IPS-11a (cell line): ENCODE measurements at regions not wholly inside any gene's neighbourhood (a gene's known extent, or its start where the extent isn't known, plus 50 kb on each side); places are given as distances from the start of the nearest gene placed in this dataset.

Experiments used
- H3K4me3 ChIP-seq: one replicate; pipeline ENCODE4 v1.5.1; 2013; ENCODE audit warnings: low read depth, low read length, control low read depth

DNA sequence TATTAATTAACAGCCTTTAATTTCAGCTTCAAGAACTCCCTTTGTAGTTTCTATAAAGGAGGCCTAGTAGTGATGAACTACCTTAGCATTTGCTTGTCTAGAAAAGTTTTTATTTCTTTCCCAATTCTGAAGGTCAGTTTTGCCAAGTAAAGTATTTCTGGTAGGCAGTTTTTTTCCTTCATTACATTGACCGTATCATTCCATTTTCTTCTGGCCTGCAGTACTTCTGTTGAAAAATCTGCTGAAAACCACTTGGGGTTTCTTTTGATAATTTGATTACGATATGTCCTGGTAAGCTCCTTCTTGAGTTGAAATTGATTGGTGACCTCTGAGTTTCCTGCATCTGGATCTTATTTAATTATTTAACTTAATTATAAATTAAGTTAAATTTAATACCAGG lies 691.8 kb downstream of the TSN start:
- H3K4me3 ChIP-seq: no peak overlapping the region

DNA sequence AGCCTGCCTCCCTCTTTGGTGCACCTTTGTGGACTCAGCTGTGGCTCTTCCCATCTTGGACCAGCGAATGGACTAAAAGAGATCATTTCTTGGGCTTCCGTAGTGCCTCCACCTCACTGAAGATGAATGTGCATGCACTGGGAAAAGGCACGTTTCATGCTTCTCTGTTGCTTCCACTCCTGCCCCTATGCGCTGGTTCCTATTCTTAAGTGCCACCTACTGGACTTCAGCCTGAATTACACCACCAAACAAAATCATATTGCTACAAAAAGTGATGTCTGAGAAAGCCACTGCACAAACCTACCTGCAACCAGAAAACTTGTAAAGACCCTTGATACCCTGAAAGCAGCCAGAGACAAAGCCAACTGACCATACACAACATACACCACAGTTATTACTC lies 695.6 kb downstream of the TSN start:
- H3K4me3 ChIP-seq: no peak overlapping the region

DNA sequence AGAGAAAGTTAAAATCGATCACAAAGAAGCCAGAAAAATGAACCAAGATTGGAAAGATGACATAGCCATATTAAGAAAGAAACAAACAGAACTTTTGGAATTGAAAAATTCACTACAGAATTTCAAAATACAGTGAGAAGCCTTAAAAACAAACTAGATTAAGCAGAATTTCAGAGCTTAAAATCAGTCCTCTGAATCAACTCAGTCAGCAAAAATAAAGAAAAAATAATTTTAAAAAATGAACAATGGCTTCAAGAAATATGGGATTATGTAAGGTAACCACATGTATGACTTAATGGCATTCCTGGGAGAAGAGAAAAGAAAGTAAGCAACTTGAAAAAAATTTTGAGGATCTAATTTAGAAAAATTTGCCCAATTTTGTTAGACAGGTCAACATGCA lies 696.2 kb downstream of the TSN start:
- no peak overlapping the region for H3K4me3 ChIP-seq

DNA sequence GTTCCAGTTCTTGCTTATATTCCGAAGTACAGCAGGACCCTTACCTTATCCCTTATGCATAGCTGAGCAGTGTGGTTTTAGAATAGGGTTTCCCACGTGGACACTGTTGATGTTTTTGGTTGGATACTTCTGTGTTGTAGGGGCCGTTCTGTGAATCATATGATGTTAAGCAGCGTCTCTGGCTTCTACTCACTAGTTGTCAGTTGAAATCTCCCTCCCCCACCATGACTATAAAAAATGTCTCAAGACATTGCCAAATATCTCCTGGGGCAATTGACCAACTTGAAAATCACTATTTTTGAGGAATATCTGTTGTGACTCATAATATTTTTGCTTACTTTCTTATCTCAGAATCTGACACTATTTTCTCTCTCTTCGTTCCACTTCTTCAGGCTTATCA lies 713.7 kb downstream of the TSN start:
- H3K4me3 ChIP-seq: no peak overlapping the region

DNA sequence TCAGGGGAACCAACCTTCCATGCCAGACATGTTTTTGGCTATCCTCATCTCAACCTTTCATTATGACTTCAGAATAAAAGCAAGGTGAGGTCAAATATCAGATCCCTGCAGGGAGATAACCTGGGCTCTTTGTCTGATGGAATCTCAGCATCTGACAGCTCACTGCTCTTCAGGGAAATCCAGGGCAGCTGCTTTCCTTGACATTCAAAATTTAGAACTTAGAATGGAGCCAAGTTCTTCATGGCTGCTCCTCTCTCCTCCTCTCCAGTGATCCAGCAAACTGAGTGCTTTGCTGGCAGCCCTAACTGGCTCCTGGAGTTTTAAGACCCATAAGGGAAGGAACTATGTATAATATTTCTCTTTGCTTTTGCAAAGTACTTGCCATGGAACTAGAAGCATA lies 716.3 kb downstream of the TSN start:
- no peak overlapping the region for H3K4me3 ChIP-seq

DNA sequence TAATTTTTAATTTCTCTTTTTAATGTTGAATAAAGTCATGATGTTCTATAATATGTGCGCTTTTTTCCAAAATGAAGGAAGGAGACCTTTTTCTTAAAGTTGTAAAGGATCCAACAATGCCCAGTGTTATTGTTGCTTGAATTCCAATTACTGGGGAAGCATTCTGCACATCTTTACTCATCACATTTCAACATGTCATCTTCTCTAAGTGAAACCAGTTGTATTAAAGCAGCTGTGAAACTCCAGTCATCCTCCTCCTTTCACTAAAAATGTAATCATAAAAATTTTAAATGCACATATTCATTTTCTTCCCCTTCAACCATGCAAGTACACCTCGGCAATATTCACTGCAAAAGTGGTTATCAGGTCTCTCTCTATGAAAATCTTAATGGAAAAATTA lies 722.7 kb downstream of the TSN start:
- no peak overlapping the region for H3K4me3 ChIP-seq

DNA sequence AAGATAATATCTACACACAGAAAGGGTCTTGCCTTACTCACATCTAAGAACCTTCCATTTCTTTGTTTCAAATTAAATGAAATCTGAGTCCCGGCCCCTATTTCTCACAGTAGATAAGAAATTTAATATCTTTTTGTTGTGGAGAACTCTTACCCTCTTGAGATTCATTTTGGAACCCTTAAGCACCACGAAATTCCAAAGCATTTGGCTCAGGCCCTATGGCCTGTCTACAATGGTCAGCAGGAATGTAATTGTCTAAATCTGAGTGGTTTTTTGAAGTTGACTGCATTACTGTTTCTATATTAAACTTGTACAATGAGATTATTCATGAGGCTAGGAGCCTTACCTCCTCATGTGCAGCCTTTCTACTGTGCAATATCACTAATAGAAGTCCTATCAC lies 723.3 kb downstream of the TSN start:
- H3K4me3 ChIP-seq: no peak overlapping the region

DNA sequence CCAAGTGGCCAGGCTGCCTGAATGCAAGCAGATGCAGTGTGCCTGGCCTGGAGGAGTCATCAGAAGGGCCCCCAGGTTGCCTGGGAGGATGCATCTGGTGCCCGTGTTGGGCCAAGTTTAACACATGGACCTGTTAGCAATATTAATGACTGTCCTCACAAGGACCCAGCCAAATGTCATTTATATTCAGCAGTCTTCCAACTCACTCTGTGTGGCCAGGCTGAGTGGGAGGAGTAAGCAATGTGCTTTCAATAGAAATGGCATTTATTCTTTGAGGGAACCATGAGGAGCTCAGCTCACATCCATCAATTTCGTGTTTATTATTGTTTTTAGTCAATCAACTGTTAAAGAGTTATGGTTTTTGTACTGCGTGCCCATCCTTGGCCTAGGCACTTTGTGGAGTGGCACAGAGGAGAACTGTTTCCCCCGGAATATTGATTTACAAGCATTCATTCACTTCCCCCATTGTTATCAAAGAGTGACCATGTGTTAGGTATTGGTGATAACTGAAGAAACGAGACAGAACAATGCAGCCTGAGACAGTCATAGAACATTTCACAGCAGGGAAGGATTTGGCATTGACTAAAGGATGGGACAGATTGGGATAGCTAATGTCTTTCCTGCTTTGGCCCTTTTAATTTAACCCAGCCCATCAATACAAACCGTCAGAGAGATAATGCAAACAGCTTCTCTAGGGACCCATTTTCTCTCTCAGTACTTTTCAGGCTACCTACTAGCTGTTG lies 725.2 kb downstream of the TSN start:
- H3K4me3 ChIP-seq: no peak overlapping the region

DNA sequence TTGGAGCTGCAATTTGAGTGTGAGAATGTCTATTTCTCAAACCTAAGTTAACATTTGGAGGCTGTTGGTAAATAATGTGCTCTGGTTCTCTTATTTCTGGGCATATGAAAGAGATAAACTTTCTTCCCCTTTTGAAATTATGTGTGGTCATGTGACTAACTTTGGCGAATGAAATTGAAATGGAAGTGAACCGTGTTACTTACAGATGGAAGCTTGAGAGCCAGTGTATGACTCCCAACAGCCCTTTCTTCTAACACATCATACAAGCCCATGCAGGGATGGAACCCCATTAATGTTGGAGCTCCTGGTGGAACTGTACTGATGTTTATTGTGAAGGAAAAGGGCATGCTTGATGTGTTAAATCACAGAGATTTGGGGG lies 725.8 kb downstream of the TSN start:
- H3K4me3 ChIP-seq: no peak overlapping the region

DNA sequence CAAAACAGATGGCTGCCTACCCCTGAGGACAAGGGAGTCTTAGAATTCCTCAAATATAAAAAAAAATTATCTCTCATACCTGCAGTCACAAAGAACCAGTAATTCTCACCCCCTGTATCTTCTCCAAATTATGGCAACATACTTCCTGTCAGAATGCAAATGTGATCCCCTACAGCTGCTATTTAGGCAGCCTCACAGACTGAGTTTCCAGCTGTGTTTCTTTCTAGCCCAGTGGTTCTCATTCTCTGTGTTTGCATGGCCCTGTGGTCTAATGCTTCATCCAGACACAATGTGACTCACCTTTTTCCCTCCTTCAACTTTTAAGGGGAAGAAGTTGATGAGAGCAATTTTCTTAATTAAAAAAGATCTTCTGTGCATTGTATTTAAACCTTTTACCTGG lies 726.3 kb downstream of the TSN start:
- no peak overlapping the region for H3K4me3 ChIP-seq

DNA sequence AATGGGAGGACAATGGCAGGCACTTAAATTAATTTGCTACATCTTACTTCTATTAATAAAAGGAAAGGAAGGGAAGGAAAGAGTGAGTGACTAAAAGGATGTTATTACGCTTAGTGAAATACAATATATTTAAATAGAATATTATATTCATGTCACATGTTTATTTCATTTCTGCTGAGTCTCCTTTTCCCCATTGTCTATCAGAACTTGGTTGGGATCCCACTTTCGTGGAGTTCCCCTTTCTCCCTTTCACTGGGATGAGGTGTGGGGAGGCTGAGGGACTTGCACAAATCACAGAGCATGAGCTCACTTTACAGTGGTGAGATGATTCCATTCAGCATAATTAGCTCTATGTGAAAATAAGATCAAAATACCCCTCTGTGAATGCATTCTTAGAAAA lies 730.6 kb downstream of the TSN start:
- no peak overlapping the region for H3K4me3 ChIP-seq

DNA sequence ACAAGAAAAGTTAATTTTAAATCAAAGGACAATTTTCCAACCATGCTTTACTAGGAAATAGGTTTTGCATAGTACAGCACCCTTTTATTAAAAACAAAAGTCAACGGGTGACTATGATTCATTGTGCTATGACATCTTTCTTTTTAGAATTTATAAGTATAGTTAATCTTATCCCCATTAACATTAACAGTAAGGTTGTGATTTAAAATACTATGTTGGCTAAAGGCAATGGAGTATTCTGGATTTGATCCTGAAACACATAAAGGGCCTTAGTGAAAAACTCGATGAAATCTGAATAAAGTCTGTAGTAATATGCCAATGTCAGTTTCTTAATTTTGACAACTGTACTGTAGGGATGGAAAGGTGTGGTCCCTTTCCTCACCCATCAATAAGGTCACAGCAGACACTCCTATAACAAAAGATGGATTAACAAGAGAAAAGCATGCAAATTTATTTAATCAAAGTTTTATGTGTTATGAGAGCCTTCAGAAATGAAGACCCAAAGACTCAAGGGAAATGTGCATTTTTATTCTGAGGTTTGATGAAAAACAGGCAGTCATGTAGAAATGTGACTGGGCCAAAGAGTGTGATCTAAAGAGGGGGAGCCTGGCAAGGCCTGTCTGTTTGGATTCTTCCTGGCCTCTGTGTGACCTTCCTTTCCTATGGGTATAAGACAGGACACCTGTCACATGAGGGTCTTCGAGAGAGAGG lies 731.4 kb downstream of the TSN start:
- H3K4me3 ChIP-seq: no peak overlapping the region

DNA sequence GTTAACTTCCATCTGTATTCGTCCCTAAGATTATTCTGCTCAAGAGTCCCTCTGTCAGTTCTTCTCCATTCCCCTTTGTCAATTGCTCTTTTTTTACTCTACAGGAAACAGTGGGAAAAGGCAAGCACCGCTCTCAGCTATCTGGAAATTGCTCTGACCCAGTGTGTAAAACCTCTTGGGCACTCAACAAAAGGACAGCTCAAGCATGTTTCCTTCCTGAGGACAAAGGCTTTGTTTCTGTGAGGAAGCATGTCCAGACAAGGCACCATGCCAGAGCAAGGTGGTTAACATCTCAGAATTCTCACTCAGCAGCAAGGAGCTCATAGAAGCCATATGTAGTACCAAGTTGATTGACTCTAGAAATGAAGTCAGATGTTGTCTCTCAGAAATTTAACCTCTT lies 735.6 kb downstream of the TSN start:
- no peak overlapping the region for H3K4me3 ChIP-seq

DNA sequence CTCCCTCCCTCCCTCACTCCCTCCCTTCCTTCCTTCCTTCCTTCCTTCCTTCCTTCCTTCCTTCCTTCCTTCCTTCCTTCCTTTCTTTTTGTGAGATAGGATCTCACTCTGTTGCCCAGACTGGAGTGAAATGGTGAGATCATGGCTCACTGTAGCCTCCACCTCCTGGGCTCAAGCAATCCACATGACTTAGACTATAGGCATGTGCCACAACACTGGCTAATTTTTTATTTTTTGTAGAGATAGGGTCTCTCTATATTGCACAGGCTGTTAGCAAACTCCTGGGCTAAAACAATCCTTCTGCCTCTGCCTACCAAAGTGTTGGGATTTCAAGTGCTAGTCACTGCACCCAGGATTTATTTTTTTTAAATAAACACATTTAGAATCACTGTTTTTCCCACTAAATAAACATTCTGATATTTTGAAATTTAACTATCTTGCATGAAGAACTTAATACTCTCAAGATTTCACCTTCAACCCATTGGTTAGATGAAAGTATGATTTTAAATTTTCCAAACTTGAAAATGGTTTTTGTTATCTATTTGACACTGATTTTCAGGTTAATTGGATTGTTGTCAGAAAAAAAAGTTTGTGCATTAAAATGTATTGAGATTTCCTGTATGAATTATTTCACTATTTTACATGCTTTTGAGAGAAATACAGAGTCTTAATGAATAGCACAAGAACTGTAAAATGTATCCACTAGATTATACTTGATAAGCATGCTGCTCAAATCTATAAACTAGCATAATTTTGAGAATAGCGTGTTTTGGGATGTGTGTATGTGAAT lies 745.1 kb downstream of the TSN start:
- H3K4me3 ChIP-seq: no peak overlapping the region

DNA sequence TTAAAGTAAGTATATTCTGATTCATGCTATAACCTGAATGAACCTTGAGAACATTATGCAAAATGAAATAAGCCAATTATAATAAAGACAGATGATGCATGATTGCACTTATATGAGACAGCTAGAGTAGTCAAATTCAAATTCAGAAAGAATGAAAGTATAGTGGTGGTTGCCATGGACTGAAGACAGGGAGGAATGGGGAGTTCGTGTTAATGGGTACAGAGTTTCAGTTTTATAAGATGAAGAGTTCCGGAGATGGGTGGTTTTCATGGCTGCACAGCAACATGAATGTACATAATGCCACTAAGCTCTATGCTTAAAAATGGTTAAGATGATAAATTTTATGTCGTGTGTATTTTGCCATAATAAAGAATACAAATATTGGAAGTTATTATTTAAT lies 751.2 kb downstream of the TSN start:
- H3K4me3 ChIP-seq: no peak overlapping the region

DNA sequence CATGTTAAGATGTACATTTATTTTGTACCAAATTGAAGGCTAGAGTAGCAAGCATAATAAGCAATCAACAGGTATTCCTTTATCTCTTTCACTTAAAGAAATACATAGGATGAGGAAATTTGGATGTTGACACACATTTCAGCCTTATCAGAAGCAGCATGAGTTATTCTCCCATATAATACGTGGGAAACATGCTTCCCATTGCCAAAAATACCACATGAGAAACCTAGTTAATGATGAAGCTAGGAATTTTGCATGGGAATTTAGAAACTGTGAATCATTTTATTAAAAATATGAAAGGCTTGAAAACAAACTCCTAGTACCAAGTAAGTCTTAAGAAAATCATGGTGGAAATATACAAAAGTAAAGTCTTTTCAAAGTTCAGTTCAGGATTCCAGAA lies 751.8 kb downstream of the TSN start:
- H3K4me3 ChIP-seq: no peak overlapping the region

DNA sequence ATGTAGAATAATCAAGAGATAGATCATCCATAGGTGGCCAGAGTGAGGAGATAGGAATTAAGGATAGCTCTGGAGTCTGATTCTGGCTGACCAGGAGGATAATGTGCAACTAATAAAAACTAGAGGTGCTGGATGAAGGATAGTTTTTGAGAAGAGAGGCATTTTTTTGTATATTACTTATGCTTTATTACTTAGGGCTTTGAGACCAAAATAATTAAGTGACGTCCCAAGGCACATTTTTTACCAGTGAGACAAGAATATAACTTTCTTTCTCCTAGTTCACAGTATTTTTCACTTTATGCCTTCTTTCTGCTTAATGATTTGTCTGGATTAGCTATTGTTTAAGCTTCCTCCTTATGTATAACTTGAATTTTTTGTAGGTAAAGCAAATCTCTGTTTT lies 756.6 kb downstream of the TSN start:
- no peak overlapping the region for H3K4me3 ChIP-seq

DNA sequence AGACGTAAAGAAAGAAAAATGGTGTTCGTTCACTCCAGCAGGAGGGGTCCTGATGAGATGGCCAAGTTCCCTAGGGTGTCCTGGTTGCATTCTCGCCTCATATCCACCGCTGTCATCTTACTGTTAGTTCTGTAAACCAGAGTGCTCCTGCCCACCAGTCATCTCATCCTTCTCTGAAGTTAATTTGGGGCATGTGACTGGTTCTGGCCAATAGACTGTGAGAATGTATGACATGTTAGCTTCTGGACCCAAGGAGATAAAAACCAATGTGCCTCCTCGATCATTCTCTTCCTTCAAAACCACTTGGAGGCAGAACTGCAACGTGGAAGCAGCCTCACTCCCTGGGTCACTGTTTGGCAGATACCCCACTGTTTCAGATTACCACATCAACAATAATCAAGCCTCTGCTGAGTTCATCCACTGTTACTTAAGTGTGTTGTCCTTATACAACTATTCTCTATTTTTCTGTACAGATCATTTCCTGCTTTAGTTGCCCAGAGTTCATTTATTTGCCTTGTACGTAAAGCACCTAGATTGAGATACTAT lies 759.1 kb downstream of the TSN start:
- no peak overlapping the region for H3K4me3 ChIP-seq

DNA sequence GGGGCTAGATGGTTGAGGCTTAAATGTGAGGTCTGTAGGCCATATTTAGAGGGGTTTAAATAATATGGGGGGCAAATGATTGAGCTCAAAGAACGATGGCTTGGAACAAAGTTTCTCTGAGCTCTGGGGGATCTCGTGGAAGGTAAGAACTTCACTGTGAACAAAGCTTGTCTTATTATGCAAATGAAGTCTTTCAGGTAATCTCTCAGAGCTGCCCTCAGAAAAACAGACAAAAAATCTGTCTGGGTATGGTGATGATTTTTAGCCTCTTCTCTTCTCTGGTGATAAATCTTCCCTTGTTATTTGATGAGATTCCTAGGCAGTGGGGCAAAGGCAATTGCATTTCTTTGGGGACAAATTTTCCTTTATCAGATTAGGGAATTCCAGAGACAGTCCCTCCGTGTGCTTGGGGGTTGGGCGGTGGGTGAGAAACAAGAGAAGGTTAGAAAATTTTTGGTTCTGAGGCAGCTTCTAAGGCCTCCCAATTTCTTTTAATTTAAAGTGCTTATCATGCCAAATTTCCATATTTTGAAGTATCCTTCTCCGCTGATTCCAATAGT lies 760.4 kb downstream of the TSN start:
- H3K4me3 ChIP-seq: no peak overlapping the region

DNA sequence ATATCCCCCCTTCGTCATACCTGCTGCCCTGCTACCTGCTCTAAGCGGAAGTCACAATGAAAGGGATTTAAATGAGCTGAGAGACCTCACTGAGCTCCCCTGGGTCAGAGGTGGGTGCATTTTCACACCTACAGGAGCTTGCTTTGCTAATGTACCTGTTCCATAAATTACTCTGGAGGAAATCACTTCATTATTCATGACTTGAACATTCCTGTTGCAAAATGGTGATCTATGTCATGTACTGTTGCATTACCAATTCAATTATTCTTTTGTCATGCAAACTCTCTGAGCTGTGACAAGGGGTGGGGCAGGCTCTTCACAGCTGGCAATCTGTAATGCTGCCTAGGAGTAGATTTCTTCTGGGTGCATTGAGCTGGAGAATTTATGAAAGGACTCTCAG lies 761.3 kb downstream of the TSN start:
- H3K4me3 ChIP-seq: no peak overlapping the region

DNA sequence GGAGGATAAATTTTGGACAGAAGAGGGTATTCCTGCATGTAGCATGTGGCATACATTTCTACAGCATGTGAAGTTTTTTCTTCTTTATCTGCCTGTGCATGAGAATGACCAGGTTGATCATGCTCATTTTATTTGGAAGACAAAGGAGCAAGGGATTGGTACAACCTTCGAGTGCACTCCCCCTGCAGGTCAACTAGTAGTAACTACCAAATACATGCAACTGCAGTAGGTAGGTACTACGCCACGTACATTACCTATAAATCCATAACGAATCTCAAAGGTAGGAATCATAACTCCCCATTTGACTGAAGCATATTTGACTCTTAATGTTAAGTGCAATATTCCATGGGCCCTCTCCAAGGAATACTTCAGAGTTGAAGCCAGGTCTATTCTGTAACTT lies 763.9 kb downstream of the TSN start:
- no peak overlapping the region for H3K4me3 ChIP-seq
